HUES6 (cell line): ENCODE measurements at regions not wholly inside any gene's neighbourhood (a gene's known extent, or its start where the extent isn't known, plus 50 kb on each side); places are given as distances from the start of the nearest gene placed in this dataset.
"Not testable (repeated sequence)": the region's sequence is repeated elsewhere in the genome, so short reads cannot be mapped to it uniquely, and the experiment has no call there.

Experiments used
- H3K27ac ChIP-seq: 2 replicates; pipeline ENCODE4 v1.7.0; 2013; ENCODE audit warnings: low read depth, mild to moderate bottlenecking, low read length, inconsistent platforms
- H3K27me3 ChIP-seq: 2 replicates; pipeline ENCODE4 v1.6.1; 2013; ENCODE audit warnings: low read length; ENCODE audit not compliant: control insufficient read depth, insufficient read depth
- H3K36me3 ChIP-seq: 2 replicates; pipeline ENCODE4 v1.6.1; 2013; ENCODE audit warnings: low read length; ENCODE audit not compliant: control insufficient read depth, insufficient read depth
- H3K4me1 ChIP-seq: 2 replicates; pipeline ENCODE4 v1.6.1; 2013; ENCODE audit warnings: low read length; ENCODE audit not compliant: control insufficient read depth, insufficient read depth
- H3K4me3 ChIP-seq: 2 replicates; pipeline ENCODE4 v1.5.1; 2013; ENCODE audit warnings: low read depth, low read length
- H3K9ac ChIP-seq: one replicate; pipeline ENCODE4 v1.6.1; 2013; ENCODE audit warnings: mild to moderate bottlenecking, low read length
- H3K9me3 ChIP-seq: 2 replicates; pipeline ENCODE4 v1.6.1; 2013; ENCODE audit warnings: low read depth, low read length; ENCODE audit not compliant: control insufficient read depth, insufficient read depth

DNA sequence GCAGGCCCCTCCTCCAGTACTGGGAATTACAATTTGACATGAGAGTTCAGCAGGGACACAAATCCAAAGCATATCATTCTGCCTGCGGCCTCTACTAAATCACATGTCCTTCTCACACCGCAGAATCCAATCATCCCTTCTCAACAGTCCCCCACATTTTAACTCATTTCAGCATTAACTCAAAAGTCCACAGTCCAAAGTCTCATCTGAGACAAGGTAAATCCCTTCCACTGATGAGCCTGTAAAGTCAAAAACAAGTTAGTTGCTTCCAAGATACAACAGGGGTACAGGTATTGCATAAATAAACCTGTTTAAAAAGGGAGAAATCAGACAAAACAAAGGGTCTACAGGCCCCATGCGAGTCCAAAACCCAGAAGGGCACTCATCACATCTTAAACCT is 64.0 kb downstream of the EBNA1BP2 start:
- H3K27me3 ChIP-seq, result no peaks in the 10 kb centered on the region
- H3K4me3 ChIP-seq, result no peak overlapping the region
- H3K36me3 ChIP-seq, result no peaks in the 10 kb centered on the region
- H3K9ac ChIP-seq, result no peak overlapping the region
- peaks cover 43% of the 10 kb centered on the region for H3K9me3 ChIP-seq
- H3K27ac ChIP-seq, result no peak overlapping the region
- no peaks in the 10 kb centered on the region for H3K4me1 ChIP-seq

DNA sequence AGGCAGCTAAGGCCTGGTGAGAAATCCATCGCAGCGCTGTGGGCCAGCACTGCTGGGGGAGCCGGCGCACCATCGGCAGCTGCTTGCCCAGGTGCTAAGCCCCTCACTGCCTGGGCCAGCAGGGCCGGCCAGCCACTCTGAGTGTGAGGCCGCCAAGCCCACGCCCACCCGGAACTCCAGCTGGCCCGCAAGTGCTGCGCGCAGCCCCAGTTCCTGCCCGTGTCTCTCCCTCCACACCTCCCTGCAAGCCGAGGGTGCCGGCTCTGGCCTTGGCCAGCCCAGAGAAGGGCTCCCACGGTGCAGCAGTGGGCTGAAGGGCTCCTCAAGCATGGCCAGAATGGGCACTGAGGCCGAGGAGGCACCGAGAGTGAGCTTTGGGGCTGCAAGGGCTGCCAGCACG is 64.4 kb downstream of the EBNA1BP2 start:
- Histone ChIP-seq H3K9ac (no peak overlapping the region), H3K36me3 (no peaks in the 10 kb centered on the region), H3K27me3 (no peaks in the 10 kb centered on the region), H3K4me3 (no peak overlapping the region), H3K4me1 (no peaks in the 10 kb centered on the region), H3K27ac (no peak overlapping the region), H3K9me3 (peaks cover 43% of the 10 kb centered on the region)

DNA sequence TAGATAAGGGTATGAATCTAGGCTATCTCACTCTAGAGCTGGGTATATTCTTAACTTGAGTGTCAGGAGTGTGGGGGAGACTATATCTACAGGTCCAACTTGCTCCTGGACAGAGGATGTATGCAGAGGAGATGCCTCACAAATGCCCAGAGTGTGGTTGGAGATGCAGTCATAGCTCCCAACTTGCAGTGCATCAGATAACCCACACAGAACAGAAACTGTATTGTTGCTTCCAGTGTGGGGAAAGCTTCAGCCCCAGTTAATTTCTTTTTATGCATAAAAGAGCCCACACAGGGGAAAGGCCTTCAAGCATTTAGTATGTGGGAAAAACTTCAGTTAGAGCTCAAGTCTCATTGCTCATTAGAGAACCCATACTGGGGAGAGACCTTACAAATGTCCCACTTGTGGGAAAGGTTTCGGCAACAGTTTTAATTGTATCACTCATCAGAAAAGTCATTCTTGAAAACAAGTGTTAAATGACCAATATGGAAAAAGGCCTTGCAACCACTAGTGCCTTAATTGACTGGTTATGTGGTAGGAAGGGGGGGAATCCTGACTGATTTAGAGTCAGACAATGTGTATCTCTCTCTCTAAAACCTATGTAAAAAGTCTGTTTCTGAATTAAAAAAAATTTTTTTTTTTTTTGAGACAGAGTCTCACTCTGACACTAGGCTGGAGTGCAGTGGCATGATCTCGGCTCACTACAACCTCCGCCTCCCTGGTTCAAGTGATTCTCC is 67.9 kb downstream of the EBNA1BP2 start:
- no peaks in the 10 kb centered on the region for H3K27me3 ChIP-seq
- peaks cover 34% of the 10 kb centered on the region for H3K9me3 ChIP-seq
- H3K9ac ChIP-seq, result no peak overlapping the region
- H3K4me1 ChIP-seq, result no peaks in the 10 kb centered on the region
- H3K27ac ChIP-seq, result no peak overlapping the region
- H3K4me3 ChIP-seq, result no peak overlapping the region
- H3K36me3 ChIP-seq, result no peaks in the 10 kb centered on the region

DNA sequence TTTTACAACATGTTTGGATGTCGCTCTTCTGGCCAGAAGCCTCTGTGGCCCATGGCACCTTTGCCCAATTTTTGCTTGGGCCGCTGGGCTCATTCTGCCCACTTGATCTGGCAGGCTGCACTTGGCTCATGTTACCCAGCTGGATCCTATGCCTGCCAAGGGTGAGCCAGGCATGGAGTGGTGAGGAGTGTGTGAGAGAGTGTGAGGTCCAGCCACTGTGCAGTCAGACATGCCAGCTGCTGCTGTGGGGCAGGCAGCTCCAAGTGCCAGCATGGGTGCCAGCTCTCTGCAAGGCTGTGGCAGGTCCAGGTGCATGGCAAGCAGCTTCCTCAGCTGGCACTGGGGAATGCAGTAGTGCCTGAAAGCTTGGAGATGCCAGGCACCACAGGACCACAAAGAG is 71.0 kb downstream of the EBNA1BP2 start:
- peaks cover 17% of the 10 kb centered on the region for H3K9me3 ChIP-seq
- no peak overlapping the region for H3K4me3 ChIP-seq
- no peaks in the 10 kb centered on the region for H3K27me3 ChIP-seq
- H3K4me1 ChIP-seq, result no peaks in the 10 kb centered on the region
- H3K36me3 ChIP-seq, result no peaks in the 10 kb centered on the region
- H3K27ac ChIP-seq, result no peak overlapping the region
- no peak overlapping the region for H3K9ac ChIP-seq

DNA sequence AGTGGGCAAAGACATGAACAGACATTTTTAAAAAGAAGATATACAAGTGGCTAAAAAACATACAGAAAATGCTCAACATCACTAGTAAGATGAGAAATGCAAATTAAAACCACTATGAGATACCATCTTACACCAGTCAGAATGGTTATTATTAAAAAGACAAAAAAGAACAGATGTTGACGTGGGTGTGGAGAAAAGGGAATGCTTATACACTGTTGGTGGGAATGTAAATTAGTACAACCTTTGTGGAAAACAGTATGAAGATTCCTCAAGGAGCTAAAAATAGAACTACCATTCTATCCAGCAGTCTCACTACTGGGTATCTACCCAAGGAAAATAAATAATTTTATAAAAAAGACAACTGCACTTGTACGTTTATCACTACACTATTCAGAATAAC is 73.9 kb downstream of the EBNA1BP2 start:
- H3K27ac ChIP-seq, result no peak overlapping the region
- H3K9me3 ChIP-seq, result peaks cover 7% of the 10 kb centered on the region; the same call in 1 of the 2 replicates
- no peaks in the 10 kb centered on the region for H3K36me3 ChIP-seq
- H3K4me1 ChIP-seq, result no peaks in the 10 kb centered on the region
- no peak overlapping the region for H3K9ac ChIP-seq
- H3K4me3 ChIP-seq, result no peak overlapping the region
- H3K27me3 ChIP-seq, result no peaks in the 10 kb centered on the region

DNA sequence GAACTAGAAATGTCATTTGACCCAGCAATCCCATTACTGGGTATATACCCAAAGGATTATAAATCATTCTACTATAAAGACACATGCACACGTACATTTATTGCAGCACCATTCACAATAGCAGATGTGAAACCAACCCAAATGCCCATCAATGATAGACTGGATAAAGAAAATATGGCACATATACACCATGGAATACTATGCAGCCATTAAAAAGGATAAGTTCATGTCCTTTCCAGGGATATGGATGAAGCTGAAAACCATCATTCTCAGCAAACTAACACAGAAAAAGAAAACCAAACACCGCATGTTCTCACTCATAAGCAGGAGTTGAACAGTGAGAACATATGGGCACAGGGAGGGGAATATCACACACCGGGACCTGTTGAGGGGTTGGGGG is 75.6 kb downstream of the EBNA1BP2 start:
- H3K4me3 ChIP-seq, H3K4me1 ChIP-seq, H3K9ac ChIP-seq, H3K9me3 ChIP-seq, H3K27ac ChIP-seq, H3K36me3 ChIP-seq, H3K27me3 ChIP-seq: not testable (repeated sequence)

DNA sequence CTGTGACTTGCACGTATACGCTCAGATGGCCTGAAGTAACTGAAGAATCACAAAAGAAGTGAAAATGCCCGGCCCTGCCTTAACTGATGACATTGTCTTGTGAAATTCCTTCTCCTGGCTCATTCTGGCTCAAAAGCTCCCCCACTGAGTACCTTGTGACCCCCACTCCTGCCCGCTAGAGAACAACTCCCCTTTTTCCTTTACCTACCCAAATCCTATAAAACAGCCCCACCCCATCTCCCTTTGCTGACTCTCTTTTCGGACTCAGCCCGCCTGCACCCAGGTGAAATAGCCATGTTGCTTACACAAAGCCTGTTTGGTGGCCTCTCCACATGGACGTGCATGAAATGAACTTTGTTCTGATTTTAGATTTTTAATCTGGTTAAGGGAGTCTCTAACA is 81.3 kb downstream of the EBNA1BP2 start:
- Histone ChIP-seq H3K27ac (peak overlapping the region; percentile 79), H3K4me1 (peaks cover 12% of the 10 kb centered on the region), H3K9ac (peak overlapping the region; percentile 54)
- not testable (repeated sequence) for H3K9me3 ChIP-seq, H3K4me3 ChIP-seq, H3K36me3 ChIP-seq, H3K27me3 ChIP-seq

DNA sequence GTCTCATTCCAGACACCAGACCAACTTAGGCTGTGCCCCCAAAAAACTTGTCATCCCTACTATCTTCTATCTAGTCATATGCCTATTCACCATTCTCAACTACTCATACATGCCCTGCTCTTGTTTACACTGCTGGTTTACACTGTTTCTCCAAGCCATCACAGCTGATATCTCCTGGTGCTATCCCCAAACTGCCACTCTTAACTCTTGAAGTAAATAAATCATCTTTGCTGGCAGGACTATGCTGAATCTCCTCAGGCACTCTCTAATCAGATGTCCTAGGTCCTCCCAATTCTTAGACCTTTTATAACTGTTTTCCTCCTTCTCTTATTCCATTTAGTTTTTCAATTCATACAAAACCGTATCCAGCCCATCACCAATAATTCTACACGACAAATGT is 81.9 kb downstream of the EBNA1BP2 start:
- H3K9me3 ChIP-seq, H3K27me3 ChIP-seq, H3K27ac ChIP-seq, H3K36me3 ChIP-seq, H3K4me3 ChIP-seq, H3K9ac ChIP-seq: not testable (repeated sequence)
- H3K4me1 ChIP-seq, result peaks cover 12% of the 10 kb centered on the region

DNA sequence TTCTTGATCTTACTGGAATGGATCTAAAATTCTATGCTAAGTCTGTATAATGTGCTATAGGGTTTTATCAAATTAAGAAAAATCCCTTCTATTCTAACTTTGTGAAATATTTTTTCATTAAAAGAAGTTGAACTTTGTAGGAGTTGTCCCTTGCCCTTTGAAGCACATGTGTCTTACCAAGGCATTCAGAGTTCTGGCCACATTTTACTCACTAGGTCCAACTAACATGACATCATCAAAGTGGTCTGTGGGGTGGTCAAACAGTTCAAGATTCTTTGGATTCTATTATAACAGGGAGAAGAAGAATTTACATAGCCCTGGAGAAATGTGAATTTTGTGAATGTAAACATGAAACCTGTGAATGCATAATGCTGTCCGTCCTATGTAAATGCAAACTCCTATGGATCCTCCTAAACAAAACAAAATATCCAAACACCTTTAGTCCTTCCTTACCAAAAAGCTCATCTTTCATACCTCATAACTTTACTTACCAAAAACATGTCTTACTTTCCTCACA is 88.7 kb downstream of the EBNA1BP2 start:
- Histone ChIP-seq H3K27ac (no peak overlapping the region), H3K9me3 (0 out of 2 replicates have a peak, but pooled peaks cover 2% of the 10 kb centered on the region), H3K36me3 (no peaks in the 10 kb centered on the region), H3K9ac (no peak overlapping the region), H3K27me3 (no peaks in the 10 kb centered on the region), H3K4me3 (no peak overlapping the region), H3K4me1 (no peaks in the 10 kb centered on the region)

DNA sequence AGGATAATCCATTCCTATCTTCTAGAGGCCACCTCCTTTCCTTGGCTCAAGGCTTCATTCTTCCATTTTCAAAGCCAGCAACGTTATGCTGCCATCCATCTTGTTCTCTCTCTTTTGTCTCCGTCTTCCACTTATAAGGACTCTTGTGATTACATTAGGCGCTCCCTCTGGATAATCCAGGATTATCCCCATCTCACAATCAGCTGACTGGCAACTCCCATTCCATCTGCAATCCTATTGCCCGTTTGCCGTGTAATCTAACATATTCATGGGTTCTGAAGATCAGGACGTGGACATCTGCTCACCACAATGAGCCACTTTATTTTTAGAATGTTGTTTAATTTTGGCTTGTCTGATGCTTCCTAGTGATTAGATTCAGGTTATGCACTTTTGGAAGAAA is 89.3 kb downstream of the EBNA1BP2 start:
- no peaks in the 10 kb centered on the region for H3K27me3 ChIP-seq
- no peak overlapping the region for H3K9ac ChIP-seq
- H3K4me3 ChIP-seq, result no peak overlapping the region
- H3K36me3 ChIP-seq, result no peaks in the 10 kb centered on the region
- H3K27ac ChIP-seq, result no peak overlapping the region
- 0 out of 2 replicates have a peak, but pooled peaks cover 2% of the 10 kb centered on the region for H3K9me3 ChIP-seq
- H3K4me1 ChIP-seq, result no peaks in the 10 kb centered on the region

DNA sequence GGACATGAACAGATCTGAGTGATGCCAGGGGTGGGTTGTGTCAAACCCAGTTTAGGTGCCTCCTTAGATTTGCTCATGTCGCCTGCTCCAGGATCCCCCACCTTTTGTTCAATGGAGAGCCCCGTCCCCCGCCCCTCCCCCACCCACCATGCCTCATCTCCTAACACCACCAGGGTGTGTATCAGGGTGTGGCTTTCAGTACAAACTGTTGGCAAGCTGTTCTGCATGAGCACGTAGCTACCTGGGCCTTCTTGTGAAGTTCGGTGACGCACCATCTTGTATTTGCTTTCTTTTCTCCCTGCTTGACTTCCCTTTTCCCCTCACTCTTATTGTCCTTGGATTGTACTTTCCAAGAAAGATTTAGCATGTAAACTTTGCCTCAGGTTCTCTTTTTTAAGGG is 94.8 kb downstream of the EBNA1BP2 start:
- Histone ChIP-seq H3K4me1 (0 out of 2 replicates have a peak, but pooled peaks cover 7% of the 10 kb centered on the region), H3K9me3 (0 out of 2 replicates have a peak, but pooled peaks cover 2% of the 10 kb centered on the region), H3K36me3 (no peaks in the 10 kb centered on the region), H3K27ac (no peak overlapping the region), H3K9ac (no peak overlapping the region), H3K27me3 (no peaks in the 10 kb centered on the region), H3K4me3 (no peak overlapping the region)
